ENCODE measurements at regions not wholly inside any gene's neighbourhood (a gene's known extent, or its start where the extent isn't known, plus 50 kb on each side); places are given as distances from the start of the nearest gene placed in this dataset.

DNA sequence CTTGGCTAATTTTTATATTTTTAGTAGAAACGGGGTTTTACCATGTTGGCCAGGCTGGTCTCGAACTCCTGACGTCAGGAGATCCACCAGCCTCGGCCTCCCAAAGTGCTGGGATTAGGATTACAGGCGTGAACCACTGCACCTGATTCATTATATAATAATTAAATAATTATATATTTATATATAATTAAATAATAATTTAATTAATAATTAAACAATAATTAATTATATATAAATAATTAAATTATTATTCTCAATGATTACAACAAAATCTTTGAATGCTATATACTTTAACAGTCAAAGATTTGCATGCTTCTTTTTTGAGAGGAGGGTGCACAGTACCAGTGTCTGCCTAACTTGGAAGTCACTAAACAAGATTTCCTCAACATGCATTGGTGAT lies 872.3 kb downstream of the EFNB2 start:
- no peak overlapping the region for H3K4me3 ChIP-seq (ENCODE audit: low read depth, low read length)
- DNase-seq (ENCODE audit: low read depth), result no peak
- TF ChIP-seq POLR2A (IDR thresholded peaks at IDR 0.05; ENCODE audit: extremely low read depth, insufficient read length), result no peak
- no peak for TF ChIP-seq MYC (IDR thresholded peaks at IDR 0.05; ENCODE audit: low read depth, low read length)
- TF ChIP-seq, protein P1, sequence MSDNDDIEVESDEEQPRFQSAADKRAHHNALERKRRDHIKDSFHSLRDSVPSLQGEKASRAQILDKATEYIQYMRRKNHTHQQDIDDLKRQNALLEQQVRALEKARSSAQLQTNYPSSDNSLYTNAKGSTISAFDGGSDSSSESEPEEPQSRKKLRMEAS (IDR thresholded peaks at IDR 0.05; ENCODE audit: low read depth, low read length), result no peak
- TF ChIP-seq, protein P2, sequence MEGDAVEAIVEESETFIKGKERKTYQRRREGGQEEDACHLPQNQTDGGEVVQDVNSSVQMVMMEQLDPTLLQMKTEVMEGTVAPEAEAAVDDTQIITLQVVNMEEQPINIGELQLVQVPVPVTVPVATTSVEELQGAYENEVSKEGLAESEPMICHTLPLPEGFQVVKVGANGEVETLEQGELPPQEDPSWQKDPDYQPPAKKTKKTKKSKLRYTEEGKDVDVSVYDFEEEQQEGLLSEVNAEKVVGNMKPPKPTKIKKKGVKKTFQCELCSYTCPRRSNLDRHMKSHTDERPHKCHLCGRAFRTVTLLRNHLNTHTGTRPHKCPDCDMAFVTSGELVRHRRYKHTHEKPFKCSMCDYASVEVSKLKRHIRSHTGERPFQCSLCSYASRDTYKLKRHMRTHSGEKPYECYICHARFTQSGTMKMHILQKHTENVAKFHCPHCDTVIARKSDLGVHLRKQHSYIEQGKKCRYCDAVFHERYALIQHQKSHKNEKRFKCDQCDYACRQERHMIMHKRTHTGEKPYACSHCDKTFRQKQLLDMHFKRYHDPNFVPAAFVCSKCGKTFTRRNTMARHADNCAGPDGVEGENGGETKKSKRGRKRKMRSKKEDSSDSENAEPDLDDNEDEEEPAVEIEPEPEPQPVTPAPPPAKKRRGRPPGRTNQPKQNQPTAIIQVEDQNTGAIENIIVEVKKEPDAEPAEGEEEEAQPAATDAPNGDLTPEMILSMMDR (IDR thresholded peaks at IDR 0.05; ENCODE audit: low read depth, low read length), result no peak

DNA sequence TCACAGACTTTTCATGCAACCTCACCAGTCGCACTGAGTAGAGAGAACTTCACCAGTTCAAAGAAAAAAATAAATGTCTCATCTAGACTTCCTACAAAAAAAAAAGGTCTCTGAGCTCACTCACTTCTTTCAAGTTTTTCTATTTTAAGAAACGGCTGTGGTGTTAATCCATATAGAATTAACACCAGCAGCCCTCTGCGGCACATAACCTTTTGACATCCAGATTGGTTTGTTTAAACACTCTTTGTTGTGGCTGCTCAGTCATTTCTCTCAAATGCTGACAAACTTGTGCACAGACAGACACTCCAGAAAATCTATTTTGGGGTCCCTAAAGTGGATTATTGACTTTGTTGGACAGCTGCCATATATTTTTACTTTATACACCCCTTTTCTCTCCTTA lies 874.9 kb downstream of the EFNB2 start:
- DNase-seq (ENCODE audit: low read depth), result no peak
- TF ChIP-seq, protein P2 (IDR thresholded peaks at IDR 0.05; ENCODE audit: low read depth, low read length), result no peak
- no peak for TF ChIP-seq MYC (IDR thresholded peaks at IDR 0.05; ENCODE audit: low read depth, low read length)
- no peak overlapping the region for H3K4me3 ChIP-seq (ENCODE audit: low read depth, low read length)

GRCh38 chr13:105658431-105658830 lies 877.0 kb downstream of the EFNB2 start:
- DNase-seq (ENCODE audit: low read depth), result no peak
- TF ChIP-seq, protein P1 (IDR thresholded peaks at IDR 0.05; ENCODE audit: low read depth, low read length), result no peak
- TF ChIP-seq MYC (IDR thresholded peaks at IDR 0.05; ENCODE audit: low read depth, low read length), result no peak
- TF ChIP-seq, protein P2 (IDR thresholded peaks at IDR 0.05; ENCODE audit: low read depth, low read length), result no peak
- no peak for TF ChIP-seq POLR2A (IDR thresholded peaks at IDR 0.05; ENCODE audit: extremely low read depth, insufficient read length)
- no peak overlapping the region for H3K4me3 ChIP-seq (ENCODE audit: low read depth, low read length)

DNA sequence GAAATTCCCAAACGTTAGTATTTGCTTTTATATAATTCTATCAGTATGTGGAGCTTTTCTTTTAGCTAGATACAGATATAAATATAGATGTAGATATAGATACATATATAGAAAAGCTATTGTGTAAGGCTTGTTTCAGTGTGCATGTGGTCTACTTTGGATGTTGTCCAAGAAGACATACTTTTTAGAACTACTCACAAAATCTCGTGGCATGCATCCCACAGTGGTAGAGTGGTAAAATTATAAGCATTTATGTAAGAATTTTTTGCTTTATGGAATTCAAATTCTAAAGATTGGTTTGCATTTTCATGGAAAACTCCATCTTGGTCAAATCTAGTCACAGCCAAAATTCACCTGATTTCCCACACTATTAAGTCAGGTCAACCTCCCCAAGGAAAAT lies 880.4 kb downstream of the EFNB2 start:
- TF ChIP-seq, protein P1 (IDR thresholded peaks at IDR 0.05; ENCODE audit: low read depth, low read length), result no peak
- TF ChIP-seq POLR2A (IDR thresholded peaks at IDR 0.05; ENCODE audit: extremely low read depth, insufficient read length) (no peak), MYC (IDR thresholded peaks at IDR 0.05; ENCODE audit: low read depth, low read length) (no peak)
- TF ChIP-seq, protein P2 (IDR thresholded peaks at IDR 0.05; ENCODE audit: low read depth, low read length), result no peak
- DNase-seq (ENCODE audit: low read depth), result no peak
- no peak overlapping the region for H3K4me3 ChIP-seq (ENCODE audit: low read depth, low read length)

DNA sequence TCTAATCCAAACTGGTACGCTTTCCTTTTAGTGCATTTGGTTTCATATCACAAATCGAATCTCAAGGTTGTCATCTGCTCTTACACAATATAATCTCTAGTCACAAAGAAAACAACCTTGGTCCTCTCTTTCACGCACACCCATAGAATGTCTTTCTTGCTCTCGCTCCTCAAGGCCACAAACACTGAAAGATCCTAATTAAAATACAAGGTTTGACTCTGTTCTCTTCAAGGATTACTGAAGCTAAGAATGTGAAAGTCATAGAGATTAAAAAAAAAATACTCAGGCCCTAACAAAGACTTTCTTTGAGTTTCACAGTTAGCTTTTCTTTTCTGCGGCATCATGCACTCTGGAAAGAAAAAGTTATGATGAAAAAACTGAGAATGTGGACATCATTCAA lies 891.5 kb downstream of the EFNB2 start:
- DNase-seq (ENCODE audit: low read depth), result no peak
- H3K4me3 ChIP-seq (ENCODE audit: low read depth, low read length), result no peak overlapping the region
- no peak for TF ChIP-seq POLR2A (IDR thresholded peaks at IDR 0.05; ENCODE audit: extremely low read depth, insufficient read length)

DNA sequence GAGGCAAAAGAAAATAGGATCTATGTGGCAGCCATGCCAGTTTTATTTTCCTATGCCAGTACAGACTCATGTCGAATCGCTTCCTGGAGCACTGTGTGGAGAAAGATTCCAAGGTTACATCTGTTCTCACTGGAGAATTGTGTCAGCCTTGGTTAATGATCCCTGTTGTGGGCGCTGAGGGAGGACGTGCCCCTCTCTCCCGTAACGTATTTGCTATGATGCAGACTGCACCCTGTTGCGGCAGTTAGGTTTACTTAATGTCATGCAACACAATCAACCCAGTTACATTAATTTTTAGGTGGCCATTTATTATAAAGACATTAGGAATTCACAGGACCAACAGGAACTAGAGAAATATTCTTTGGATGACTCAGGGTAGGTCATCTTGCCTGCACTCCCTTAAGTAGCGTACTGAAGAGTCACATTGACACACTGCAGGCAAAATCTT lies 892.9 kb downstream of the EFNB2 start:
- TF ChIP-seq, protein P1 (IDR thresholded peaks at IDR 0.05; ENCODE audit: low read depth, low read length), result no peak
- TF ChIP-seq MYC (IDR thresholded peaks at IDR 0.05; ENCODE audit: low read depth, low read length) (no peak), POLR2A (IDR thresholded peaks at IDR 0.05; ENCODE audit: extremely low read depth, insufficient read length) (no peak)
- TF ChIP-seq, protein P2 (IDR thresholded peaks at IDR 0.05; ENCODE audit: low read depth, low read length), result no peak
- no peak for DNase-seq (ENCODE audit: low read depth)
- no peak overlapping the region for H3K4me3 ChIP-seq (ENCODE audit: low read depth, low read length)

Data from NB4 (cell line).